Fibroblast of lung (primary cell): ENCODE measurements at regions not wholly inside any gene's neighbourhood (a gene's known extent, or its start where the extent isn't known, plus 50 kb on each side); places are given as distances from the start of the nearest gene placed in this dataset.

Source experiments
- EZH2 ChIP-seq: IDR thresholded peaks from 2 replicates; pipeline ENCODE4 v1.5.1; 2012; ENCODE audit warnings: low read length, control low read depth, mild to moderate bottlenecking; ENCODE audit errors: missing control alignments
- TF ChIP-seq, protein P1 (sequence below), 2 donors: IDR thresholded peaks in 1 of 2; conservative IDR thresholded peaks in 1 of 2; 1 replicate in 1 of 2; 2 replicates in 1 of 2; pipeline ENCODE4 v1.5.1; 2011 to 2012; ENCODE audit warnings: low read length in 2 of 2, control low read depth in 1 of 2, inconsistent platforms in 1 of 2, low read depth in 1 of 2, mild to moderate bottlenecking in 1 of 2

DNA sequence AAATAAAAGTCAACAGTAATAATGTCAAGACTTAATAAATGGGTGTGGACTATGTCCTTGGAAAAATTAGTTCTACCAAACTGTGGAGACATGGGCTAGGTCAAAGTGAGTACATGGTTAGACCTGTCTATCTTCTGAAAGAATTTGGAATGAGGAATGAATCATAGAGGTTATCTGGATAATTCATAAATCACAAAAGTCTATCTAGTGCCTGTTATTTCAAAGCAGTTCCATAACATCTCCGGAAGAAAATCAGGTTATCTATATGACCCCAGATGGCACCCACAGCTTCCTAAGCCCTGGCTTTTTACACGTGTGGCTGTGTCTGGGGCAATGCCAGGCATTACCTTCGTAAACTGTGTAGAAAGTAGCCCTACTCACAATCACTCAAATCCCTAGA, 272.0 kb downstream of the ETAA1 start:
- TF ChIP-seq, protein P1, sequence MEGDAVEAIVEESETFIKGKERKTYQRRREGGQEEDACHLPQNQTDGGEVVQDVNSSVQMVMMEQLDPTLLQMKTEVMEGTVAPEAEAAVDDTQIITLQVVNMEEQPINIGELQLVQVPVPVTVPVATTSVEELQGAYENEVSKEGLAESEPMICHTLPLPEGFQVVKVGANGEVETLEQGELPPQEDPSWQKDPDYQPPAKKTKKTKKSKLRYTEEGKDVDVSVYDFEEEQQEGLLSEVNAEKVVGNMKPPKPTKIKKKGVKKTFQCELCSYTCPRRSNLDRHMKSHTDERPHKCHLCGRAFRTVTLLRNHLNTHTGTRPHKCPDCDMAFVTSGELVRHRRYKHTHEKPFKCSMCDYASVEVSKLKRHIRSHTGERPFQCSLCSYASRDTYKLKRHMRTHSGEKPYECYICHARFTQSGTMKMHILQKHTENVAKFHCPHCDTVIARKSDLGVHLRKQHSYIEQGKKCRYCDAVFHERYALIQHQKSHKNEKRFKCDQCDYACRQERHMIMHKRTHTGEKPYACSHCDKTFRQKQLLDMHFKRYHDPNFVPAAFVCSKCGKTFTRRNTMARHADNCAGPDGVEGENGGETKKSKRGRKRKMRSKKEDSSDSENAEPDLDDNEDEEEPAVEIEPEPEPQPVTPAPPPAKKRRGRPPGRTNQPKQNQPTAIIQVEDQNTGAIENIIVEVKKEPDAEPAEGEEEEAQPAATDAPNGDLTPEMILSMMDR (conservative IDR thresholded peaks at IDR 0.05 in 1 of 2, IDR thresholded peaks at IDR 0.05 in 1 of 2; ENCODE audit: low read depth in 1 of 2, low read length in 2 of 2), result no peak
- TF ChIP-seq EZH2, result no peak
